Esophagus muscularis mucosa (tissue), 3 donors: ENCODE measurements at regions not wholly inside any gene's neighbourhood (a gene's known extent, or its start where the extent isn't known, plus 50 kb on each side); places are given as distances from the start of the nearest gene placed in this dataset.

Experiments
- POLR2A ChIP-seq: fragments of 450-650 bp; IDR thresholded peaks from one replicate; pipeline ENCODE4 v1.6.1; 2017; ENCODE audit warnings: antibody characterized with exemption, moderate library complexity, mild to moderate bottlenecking, low read depth
- TF ChIP-seq, protein P1 (sequence below), 3 experiments: fragments of 200-600 bp in 2 of 3; fragments of 450-650 bp in 1 of 3; sonication (generic) in 2 of 3; IDR thresholded peaks; one replicate each; pipeline ENCODE4 v1.5.1; 2017 to 2019; ENCODE audit warnings: antibody characterized with exemption in 3 of 3, mild to moderate bottlenecking in 2 of 3, moderate library complexity in 1 of 3

DNA sequence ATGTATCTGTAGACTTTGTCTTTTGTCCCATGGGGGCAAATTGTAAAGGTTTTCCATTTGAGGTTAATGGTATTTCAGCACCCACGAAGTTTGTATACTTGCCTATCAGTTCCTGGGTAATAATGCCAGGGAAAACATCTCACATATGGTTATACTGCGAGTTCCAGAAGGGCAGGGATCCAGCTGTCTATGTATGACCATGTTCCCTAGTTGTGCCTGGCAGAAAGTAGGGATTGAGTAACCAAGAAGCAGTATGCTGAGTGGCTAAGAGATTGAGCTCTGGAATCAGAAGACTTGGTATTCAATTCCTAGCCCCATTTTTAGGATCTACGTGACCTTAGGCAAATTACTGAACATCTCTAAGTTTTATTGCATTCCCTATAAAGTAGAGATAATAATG lies 173.2 kb upstream of the PWP1 start:
- TF ChIP-seq, protein P1, sequence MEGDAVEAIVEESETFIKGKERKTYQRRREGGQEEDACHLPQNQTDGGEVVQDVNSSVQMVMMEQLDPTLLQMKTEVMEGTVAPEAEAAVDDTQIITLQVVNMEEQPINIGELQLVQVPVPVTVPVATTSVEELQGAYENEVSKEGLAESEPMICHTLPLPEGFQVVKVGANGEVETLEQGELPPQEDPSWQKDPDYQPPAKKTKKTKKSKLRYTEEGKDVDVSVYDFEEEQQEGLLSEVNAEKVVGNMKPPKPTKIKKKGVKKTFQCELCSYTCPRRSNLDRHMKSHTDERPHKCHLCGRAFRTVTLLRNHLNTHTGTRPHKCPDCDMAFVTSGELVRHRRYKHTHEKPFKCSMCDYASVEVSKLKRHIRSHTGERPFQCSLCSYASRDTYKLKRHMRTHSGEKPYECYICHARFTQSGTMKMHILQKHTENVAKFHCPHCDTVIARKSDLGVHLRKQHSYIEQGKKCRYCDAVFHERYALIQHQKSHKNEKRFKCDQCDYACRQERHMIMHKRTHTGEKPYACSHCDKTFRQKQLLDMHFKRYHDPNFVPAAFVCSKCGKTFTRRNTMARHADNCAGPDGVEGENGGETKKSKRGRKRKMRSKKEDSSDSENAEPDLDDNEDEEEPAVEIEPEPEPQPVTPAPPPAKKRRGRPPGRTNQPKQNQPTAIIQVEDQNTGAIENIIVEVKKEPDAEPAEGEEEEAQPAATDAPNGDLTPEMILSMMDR (IDR thresholded peaks at IDR 0.05) = no peak
- TF ChIP-seq POLR2A = no peak
